Endodermal cell (in vitro differentiated cells): ENCODE measurements at regions not wholly inside any gene's neighbourhood (a gene's known extent, or its start where the extent isn't known, plus 50 kb on each side); places are given as distances from the start of the nearest gene placed in this dataset.

Source experiments
- DNase-seq: peaks from one replicate; pipeline ENCODE4 v3.0.0-alpha.2; 2017
- H3K27ac ChIP-seq: 2 replicates; pipeline ENCODE4 v1.5.1; 2013; ENCODE audit warnings: mild to moderate bottlenecking, low read depth, low read length, moderate library complexity
- H3K27me3 ChIP-seq: 2 replicates; pipeline ENCODE4 v1.6.1; 2013; ENCODE audit warnings: mild to moderate bottlenecking, low read length, moderate library complexity; ENCODE audit not compliant: insufficient read depth, control insufficient read depth, poor library complexity, severe bottlenecking
- H3K36me3 ChIP-seq: 2 replicates; pipeline ENCODE4 v1.7.0; 2013; ENCODE audit warnings: mild to moderate bottlenecking, low read length, moderate library complexity; ENCODE audit not compliant: control insufficient read depth, insufficient read depth
- H3K4me1 ChIP-seq: one replicate; pipeline ENCODE4 v1.7.0; 2013; ENCODE audit warnings: low read length; ENCODE audit not compliant: control insufficient read depth, insufficient read depth
- H3K4me3 ChIP-seq: 2 replicates; pipeline ENCODE4 v1.5.1; 2013; ENCODE audit warnings: mild to moderate bottlenecking, low read length, moderate library complexity
- H3K9ac ChIP-seq: 2 replicates; pipeline ENCODE4 v1.6.1; 2013; ENCODE audit warnings: mild to moderate bottlenecking, low read length, moderate library complexity; ENCODE audit not compliant: poor library complexity, severe bottlenecking; ENCODE audit errors: extremely low read depth
- H3K9me3 ChIP-seq: 2 replicates; pipeline ENCODE4 v1.6.1; 2013; ENCODE audit warnings: mild to moderate bottlenecking, low read length, moderate library complexity; ENCODE audit not compliant: control insufficient read depth
- H3K27ac Mint-ChIP-seq: 2 replicates; pipeline ENCODE4 v1.8.0; 2020; ENCODE audit warnings: mixed read lengths
- H3K27me3 Mint-ChIP-seq: 2 replicates; pipeline ENCODE4 v1.8.0; 2021; ENCODE audit warnings: mild to moderate bottlenecking, mixed read lengths; ENCODE audit not compliant: insufficient read depth
- H3K36me3 Mint-ChIP-seq: 2 replicates; pipeline ENCODE4 v1.8.0; 2020; ENCODE audit warnings: low read depth, mixed read lengths
- H3K4me1 Mint-ChIP-seq: 2 replicates; pipeline ENCODE4 v1.8.0; 2020; ENCODE audit warnings: mixed read lengths
- H3K4me3 Mint-ChIP-seq: 2 replicates; pipeline ENCODE4 v1.8.0; 2020; ENCODE audit warnings: mild to moderate bottlenecking, moderate library complexity, mixed read lengths
- H3K9me3 Mint-ChIP-seq: 2 replicates; pipeline ENCODE4 v1.8.0; 2020; ENCODE audit warnings: mild to moderate bottlenecking, mixed read lengths
- WGBS, 2 experiments: methylation state at CpG; one replicate each; pipeline versions ENCODE4 v1.1.5 to v1.1.7; 2013; ENCODE audit warnings: missing lambda C conversion rate in 2 of 2, mixed read lengths in 1 of 2; ENCODE audit not compliant: insufficient coverage in 1 of 2, insufficient read length in 1 of 2; 5-methylcytosine and 5-hydroxymethylcytosine counted together
- TF ChIP-seq, protein P1 (sequence below): fragments of 200-600 bp; sonication (generic); conservative IDR thresholded peaks from 2 replicates; pipeline ENCODE4 v1.5.0; 2021; ENCODE audit warnings: antibody characterized with exemption, mild to moderate bottlenecking

DNA sequence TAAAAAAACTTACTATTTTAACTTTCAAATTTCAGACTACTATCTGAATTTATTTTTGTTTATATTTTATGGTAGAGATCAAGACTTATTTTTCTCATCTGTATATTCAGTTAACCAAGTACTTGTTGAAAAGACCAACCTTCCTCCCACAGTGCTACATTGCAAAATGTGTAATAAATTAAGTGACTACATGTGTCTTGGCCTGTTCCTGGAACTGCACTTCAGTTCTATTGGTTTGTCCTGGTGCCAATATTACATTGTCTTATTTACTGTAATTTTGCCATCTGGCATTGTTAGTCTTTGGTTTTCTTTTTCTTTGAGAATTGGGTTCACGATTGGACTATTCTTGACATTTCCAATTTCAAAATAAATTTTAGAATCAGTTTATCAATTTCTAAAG lies 138.4 kb upstream of the KCNMB2 start:
- Histone ChIP-seq H3K9me3 (no peaks in the 10 kb centered on the region), H3K9ac (no peak overlapping the region), H3K36me3 (no peaks in the 10 kb centered on the region), H3K27me3 (no peaks in the 10 kb centered on the region), H3K4me1 (no peaks in the 10 kb centered on the region), H3K27ac (no peak overlapping the region), H3K4me3 (no peak overlapping the region)
- no peaks in the 10 kb centered on the region for H3K27me3 Mint-ChIP-seq
- TF ChIP-seq, protein P1, sequence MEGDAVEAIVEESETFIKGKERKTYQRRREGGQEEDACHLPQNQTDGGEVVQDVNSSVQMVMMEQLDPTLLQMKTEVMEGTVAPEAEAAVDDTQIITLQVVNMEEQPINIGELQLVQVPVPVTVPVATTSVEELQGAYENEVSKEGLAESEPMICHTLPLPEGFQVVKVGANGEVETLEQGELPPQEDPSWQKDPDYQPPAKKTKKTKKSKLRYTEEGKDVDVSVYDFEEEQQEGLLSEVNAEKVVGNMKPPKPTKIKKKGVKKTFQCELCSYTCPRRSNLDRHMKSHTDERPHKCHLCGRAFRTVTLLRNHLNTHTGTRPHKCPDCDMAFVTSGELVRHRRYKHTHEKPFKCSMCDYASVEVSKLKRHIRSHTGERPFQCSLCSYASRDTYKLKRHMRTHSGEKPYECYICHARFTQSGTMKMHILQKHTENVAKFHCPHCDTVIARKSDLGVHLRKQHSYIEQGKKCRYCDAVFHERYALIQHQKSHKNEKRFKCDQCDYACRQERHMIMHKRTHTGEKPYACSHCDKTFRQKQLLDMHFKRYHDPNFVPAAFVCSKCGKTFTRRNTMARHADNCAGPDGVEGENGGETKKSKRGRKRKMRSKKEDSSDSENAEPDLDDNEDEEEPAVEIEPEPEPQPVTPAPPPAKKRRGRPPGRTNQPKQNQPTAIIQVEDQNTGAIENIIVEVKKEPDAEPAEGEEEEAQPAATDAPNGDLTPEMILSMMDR: no peak
- H3K36me3 Mint-ChIP-seq: no peaks in the 10 kb centered on the region
- no peaks in the 10 kb centered on the region for H3K4me1 Mint-ChIP-seq
- no peak overlapping the region for H3K27ac Mint-ChIP-seq
- DNase-seq: no peak
- H3K4me3 Mint-ChIP-seq: no peak overlapping the region
- H3K9me3 Mint-ChIP-seq: peaks cover 3% of the 10 kb centered on the region
- WGBS, 2 experiments: no CpG with 5 or more reads among the region's 1 CpG

DNA sequence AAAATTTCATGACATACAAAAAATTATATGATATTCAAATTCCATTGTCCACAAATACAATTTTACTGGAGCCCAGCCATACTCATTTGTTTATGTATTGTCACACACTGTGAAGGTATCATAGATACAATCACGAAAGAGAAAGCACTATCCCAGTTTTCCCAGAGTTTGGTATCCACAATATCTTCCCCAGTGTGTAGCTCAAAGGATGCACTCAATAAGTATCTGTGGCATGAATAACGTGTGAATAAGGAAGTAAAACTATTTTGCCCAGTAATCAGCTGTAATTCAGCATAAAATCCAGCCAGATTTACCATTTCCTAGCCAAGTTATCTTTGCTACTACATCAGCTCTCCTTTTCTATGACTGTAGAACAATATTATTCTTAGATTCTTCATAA lies 131.3 kb upstream of the KCNMB2 start:
- no peak for DNase-seq
- Mint-ChIP-seq H3K4me3 (no peak overlapping the region), H3K36me3 (no peaks in the 10 kb centered on the region), H3K27ac (no peak overlapping the region), H3K9me3 (peaks cover 3% of the 10 kb centered on the region), H3K27me3 (no peaks in the 10 kb centered on the region), H3K4me1 (peaks cover 1% of the 10 kb centered on the region)
- WGBS, 2 experiments: 76 to 100% methylated on average over 1 to 2 of the region's 2 CpGs
- H3K27ac ChIP-seq: no peak overlapping the region
- H3K9ac ChIP-seq: no peak overlapping the region
- no peaks in the 10 kb centered on the region for H3K4me1 ChIP-seq
- H3K36me3 ChIP-seq: no peaks in the 10 kb centered on the region
- TF ChIP-seq, protein P1: no peak
- H3K27me3 ChIP-seq: no peaks in the 10 kb centered on the region
- no peak overlapping the region for H3K4me3 ChIP-seq
- H3K9me3 ChIP-seq: no peaks in the 10 kb centered on the region

DNA sequence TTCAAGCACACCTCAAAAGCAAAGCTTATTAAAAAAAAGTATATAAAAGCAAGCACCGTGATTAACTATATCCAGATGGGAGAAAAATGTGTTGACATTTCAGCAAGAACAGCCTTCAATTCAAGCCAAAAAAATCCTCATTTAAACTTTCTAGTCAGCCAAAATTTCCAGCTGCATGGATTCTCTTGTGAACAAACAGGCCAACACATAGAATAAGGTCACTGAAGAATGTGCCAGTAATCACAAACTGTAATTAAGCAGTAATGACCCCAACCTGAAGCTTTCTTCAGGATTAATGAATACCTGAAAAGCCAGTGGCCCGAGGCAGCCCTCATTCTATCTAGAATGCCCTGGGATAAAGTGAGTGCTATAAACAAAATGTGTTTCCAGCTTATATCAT lies 130.7 kb upstream of the KCNMB2 start:
- Mint-ChIP-seq H3K4me1 (peaks cover 1% of the 10 kb centered on the region), H3K4me3 (no peak overlapping the region), H3K9me3 (no peaks in the 10 kb centered on the region), H3K27me3 (no peaks in the 10 kb centered on the region), H3K36me3 (no peaks in the 10 kb centered on the region), H3K27ac (no peak overlapping the region)
- 80 to 87% methylated on average over 1 to 2 of the region's 2 CpGs for WGBS, 2 experiments
- Histone ChIP-seq H3K27me3 (no peaks in the 10 kb centered on the region), H3K9ac (no peak overlapping the region), H3K36me3 (no peaks in the 10 kb centered on the region), H3K4me1 (no peaks in the 10 kb centered on the region), H3K9me3 (no peaks in the 10 kb centered on the region), H3K4me3 (no peak overlapping the region), H3K27ac (no peak overlapping the region)
- TF ChIP-seq, protein P1: no peak
- DNase-seq: no peak
